ENCODE measurements at regions not wholly inside any gene's neighbourhood (a gene's known extent, or its start where the extent isn't known, plus 50 kb on each side); places are given as distances from the start of the nearest gene placed in this dataset.
"Not testable (repeated sequence)": the region's sequence is repeated elsewhere in the genome, so short reads cannot be mapped to it uniquely, and the experiment has no call there.

DNA sequence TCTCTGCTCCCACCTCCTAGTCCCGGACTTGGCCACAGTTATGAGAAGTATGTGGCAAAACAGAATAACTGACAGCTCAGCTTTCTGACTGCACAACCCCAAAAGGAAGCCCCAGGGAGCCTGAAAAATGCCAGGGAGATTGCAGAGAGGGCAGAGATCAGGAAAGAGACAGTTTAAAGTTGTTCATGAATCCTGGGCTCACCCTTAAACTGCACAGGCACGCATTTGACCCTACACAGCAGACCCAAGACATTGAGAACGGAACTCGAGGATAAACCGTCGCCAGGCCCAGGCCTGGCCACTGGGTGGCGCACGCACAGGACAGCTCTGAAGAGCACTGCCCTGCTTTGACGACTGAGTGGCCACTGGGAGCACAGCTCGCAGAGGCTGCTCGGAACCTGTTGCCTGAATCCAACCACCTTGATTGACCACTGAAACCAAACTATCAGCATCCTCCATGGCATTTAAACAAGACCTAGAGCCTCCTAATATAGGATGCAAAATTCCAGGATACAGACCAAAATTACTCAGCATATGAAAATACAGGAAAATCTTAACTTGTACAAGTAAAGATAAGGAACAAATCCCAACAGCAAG, 114.0 kb downstream of the C16orf95 start:
- peak in 1 of 2 donors; percentile 10 for DNase-seq (ENCODE audit: extremely low read depth in 1 of 2, low read depth in 1 of 2)

DNA sequence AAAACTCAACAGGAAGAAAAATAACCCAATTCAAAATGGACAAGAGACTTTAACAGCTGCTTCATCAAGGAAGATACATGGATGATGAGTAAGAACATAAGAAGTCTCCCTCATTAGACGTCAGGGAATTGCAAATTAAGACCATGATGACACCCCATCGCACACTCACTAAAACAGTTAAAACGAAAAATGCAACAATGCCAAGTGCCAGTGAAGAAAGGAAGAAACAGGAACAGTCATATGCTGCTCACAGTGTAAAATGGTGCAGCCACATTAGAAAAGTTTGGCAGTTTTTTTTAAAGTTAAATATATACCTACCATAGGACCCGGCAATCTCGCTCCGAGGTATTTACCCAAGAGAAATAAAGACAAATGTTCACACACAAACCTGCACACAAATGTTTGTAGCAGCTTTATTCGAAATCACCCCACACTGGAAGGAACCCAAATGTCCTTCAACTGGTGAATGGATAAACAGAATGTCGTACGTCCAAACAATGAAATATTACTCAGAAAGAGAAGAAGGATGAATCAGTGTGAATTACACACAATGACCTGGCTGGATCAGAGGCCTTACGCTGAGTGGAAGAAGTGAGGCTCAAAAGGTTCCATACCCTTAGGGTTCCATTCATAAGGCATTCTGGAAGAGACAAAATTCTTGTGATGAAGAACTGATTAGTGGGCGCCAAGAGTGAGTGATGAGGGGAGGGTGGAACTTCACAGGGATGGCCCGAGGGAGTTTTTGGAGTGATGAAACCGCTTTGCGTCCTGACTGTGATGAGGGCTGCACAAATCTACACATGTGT, 110.3 kb downstream of the C16orf95 start:
- no peak for DNase-seq (ENCODE audit: extremely low read depth in 1 of 2, low read depth in 1 of 2)

DNA sequence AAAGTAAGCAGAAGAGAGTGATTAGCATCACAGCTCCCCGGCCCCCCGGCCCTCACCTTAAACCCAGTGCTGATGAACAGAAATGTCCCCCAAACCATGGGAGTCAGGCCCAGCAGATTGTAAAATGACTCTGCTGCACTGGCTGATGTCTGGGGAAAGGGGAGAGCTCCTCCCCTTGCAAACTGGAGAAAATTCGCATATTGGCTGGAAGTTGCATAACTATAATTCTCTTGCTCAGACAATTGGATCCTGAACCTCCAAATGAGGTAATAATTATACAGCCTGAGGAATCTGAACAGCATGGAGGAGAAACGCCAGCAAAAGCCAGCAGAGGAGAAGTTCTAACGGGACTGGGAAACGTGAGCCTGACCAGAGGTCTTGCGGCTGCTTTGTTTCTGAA, 109.7 kb downstream of the C16orf95 start:
- DNase-seq (ENCODE audit: extremely low read depth in 1 of 2, low read depth in 1 of 2) = no peak

DNA sequence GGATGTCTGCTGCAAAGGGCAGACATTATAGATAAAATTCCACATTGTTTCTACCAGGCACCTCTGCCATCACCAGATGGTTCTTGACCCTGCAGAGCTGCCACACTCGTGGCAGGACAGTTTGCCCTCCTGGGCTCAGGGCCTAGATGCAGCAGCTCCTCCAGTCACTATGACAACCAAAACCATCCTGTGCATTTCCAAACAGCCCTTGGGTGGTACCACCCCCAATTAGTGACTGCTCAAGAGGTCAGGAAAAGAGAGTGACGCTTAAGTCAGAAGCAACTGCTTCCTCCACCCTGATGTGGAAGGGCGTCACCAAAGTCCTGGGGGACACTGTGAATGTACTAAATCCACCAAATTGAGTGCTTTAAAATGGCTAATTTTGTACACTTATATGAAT, 109.2 kb downstream of the C16orf95 start:
- DNase-seq (ENCODE audit: extremely low read depth in 1 of 2, low read depth in 1 of 2) = no peak

DNA sequence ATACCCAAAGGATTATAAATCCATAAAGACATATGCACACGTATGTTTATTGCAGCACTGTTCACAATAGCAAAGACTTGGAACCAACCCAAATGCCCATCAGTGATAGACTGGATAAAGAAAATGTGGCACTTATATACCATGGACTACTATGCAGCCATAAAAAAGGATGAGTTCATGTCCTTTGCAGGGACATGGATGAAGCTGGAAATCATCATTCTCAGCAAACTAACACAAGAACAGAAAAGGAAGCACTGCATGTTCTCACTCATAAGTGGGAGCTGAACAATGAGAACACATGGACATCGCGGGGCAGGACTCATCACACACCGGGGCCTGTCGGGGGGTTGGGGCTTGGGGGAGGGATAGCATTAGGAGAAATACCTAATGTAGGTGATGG, 108.2 kb downstream of the C16orf95 start:
- not testable (repeated sequence) for DNase-seq (ENCODE audit: extremely low read depth in 1 of 2, low read depth in 1 of 2)

DNA sequence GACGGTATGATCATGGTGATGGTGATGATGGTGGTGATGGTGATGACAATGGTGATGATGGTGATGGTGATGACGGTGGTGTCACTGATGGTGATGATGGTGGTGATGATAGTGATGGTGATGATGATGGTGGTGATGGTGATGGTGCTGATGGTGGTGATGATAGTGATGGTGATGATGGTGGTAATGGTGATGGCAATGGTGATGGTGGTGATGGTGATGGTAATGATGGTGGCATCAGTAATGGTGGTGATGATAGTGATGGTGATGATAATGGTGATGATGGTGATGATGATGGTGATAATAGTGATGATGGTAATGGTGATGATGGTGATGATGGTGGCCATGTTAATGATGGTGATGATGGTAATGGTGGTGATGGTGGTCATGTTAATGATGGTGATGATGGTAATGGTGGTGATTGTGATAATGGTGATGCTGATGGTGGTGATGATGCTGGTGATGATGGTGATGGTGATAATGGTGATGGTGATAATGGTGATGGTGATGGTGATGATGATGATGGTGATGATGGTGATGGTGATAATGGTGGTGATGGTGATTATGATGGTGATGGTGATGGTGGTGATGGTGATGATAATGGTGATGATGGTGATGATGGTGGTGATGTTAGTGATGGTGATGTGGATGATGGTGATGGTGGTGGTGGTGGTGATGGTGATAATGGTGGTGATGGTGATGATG, 107.2 kb downstream of the C16orf95 start:
- DNase-seq (ENCODE audit: extremely low read depth in 1 of 2, low read depth in 1 of 2) = no peak

DNA sequence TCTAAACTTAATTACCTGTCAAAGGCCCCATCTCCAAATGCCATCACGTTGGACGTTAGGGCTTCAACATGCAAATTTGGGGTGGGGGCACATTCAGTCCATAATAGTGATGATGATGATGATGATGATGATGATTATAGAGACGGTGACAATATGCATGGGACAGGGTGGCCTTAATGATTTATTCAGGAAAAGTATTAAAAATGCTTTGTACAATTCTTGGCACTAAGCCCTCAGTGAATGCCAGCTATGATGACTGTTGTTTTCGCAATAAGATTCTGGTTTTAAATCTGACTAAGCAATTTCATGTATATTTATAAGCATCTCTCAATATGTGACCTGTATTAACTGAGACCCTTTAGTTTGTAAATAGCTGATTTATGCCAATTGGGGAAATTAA, 106.3 kb downstream of the C16orf95 start:
- DNase-seq (ENCODE audit: extremely low read depth in 1 of 2, low read depth in 1 of 2) = no peak

DNA sequence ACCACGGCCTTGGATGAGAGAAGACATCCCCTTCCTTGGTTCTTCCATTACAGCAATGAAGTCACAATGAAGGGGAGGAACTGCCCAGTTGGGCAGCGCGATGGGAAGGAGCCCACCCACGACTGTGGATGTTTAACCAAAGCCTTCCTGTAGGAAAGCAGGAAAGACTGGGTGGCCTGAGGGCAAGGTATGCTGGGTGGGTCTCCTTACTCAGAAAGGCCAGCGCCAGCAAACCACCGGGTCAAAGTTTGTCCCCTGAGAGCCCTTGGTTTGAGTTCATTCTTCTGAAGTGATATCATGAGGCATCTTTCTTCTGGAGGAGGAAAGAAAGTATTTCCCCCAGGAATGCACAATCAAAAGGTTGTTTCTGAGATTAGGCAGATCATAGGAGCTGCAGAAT, 105.2 kb downstream of the C16orf95 start:
- DNase-seq (ENCODE audit: extremely low read depth in 1 of 2, low read depth in 1 of 2) = no peak

DNA sequence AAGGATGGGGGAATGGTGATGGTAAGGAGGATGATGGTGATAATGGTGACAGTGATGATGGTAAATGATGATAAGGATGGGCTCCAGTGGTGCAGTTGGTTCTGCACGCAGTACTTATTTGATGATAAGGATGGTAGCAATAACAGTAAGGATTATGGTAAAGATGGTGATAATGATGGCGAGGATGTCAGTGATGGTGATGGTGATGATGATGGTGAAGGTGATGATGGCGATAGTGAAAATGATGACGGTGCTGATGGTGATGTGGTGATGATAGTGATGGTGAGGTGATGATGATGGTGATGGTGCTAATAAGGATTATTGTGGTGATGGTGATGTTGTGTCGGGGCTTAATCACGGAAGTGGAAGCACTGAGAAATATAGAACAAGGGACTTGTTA, 103.7 kb downstream of the C16orf95 start:
- no peak for DNase-seq (ENCODE audit: extremely low read depth in 1 of 2, low read depth in 1 of 2)

DNA sequence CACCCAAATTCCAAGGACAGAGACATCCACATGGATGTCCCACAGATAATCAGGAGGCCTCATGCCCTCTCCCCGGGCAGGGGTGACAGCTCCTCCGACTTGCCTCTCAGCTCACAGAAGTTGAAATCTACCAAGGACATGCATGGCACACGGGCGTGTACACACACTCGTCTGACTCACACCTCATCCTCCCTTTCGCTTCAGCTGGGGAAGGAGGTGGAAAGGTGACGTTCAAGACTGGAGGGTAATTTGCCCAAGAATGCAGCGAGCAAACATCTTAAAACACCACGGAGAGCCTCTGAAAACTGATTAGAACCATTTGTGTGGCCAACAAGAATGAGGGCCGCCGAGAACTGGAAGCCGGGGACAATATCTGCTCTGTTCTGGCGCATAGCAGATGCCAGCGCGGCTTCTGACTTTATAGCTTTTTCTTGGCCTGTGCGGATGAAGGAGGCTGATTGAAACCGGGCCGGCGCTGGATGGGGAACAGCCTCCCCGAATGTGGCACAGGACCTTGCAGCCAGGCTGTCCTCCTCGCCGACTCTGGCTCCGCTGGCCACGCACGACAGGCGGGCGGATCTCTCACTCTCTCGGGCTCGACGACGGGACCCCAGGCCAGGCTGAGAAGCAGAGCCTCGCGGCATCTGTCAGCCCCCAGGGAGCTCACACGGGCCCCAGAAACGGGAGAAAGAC, 100.9 kb downstream of the C16orf95 start:
- DNase-seq (ENCODE audit: extremely low read depth in 1 of 2, low read depth in 1 of 2) = no peak

DNA sequence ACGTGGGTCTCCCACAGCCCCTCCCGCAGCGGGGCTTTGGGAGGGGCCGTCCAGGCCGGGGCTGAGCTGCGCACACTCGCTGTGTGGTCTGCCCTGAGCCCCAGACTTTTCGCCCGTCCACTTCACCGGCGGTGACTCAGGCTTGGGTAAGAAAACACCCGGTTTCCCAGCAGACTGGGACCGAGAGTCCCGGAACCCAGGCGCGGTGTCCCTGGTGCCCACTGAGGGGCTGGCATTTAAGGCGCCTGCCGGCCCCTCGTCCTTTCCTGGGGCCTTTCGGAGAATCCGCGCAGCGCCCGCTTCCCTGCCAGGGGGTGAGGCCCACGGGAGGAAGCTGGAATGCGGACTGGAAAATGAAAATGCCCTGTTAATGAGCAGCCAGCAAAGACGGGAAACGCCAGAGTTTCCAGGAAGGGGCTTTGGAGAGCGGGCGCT, 100.3 kb downstream of the C16orf95 start:
- DNase-seq (ENCODE audit: extremely low read depth in 1 of 2, low read depth in 1 of 2) = no peak

DNA sequence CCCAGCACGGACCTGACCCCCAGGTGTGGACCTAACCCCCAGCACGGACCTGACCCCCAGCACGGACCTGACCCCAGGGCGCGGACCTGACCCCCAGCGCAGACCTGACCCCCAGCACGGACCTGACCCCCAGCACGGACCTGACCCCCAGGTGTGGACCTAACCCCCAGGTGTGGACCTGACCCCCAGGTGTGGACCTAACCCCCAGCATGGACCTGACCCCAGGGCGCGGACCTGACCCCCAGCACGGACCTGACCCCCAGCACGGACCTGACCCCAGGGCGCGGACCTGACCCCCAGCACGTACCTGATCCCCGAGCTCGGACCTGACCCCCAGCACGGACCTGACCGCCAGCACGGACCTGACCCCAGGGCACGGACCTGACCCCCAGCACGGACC, 99.4 kb downstream of the C16orf95 start:
- not testable (repeated sequence) for DNase-seq (ENCODE audit: extremely low read depth in 1 of 2, low read depth in 1 of 2)

DNA sequence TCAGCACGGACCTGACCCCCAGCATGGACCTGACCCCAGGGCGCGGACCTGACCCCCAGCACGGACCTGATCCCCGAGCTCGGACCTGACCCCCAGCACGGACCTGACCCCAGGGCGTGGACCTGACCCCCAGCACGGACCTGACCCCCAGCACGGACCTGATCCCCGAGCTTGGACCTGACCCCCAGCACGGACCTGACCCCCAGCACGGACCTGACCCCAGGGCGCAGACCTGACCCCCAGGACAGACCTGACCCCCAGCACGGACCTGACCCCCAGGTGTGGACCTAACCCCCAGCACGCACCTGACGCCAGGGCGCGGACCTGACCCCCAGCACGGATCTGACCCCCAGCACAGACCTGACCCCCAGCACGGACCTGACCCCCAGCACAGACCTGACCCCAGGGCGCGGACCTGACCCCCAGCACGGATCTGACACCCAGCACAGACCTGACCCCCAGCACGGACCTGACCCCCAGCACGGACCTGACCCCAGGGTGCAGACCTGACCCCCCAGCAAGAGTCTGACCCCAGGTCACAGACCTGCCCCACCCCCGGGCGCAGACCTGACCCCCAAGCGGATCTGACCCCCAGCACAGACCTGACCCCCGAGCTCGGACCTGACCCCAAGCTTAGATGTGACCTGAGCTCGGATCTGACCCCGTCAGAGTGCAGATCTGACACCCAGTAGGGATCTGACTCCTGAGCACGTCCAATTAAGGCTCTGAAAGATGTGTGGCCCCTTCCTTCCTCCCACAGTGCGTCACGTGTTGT, 98.7 kb downstream of the C16orf95 start:
- no peak for DNase-seq (ENCODE audit: extremely low read depth in 1 of 2, low read depth in 1 of 2)

DNA sequence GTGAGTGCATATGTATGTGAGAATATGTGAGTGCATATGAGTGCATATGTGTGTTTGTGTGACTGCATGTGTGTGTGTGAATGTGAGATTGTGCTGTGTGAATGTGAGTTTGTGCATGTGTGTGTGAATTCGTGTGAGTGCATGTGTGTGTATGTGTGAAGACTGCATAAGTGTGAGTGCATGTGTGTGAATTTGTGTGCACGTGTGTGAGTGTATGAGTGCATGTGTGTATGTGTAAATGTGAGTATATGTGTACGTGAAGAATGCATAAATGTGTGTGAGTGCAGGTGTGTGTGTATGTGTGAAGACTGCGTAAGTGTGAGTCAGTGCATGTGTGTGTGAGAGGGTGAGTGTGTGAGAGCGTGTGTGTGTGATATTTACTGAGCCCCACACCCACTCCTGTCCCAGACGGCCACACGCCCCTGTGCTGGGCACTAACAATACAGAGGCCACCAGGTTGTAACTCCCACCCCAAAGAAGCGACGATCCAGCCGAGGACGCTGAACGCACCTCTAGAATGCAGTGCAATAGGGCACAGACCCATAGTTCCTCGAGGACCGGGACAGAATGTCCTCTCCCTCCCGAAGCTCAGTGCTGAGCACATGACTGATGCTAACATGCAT, 97.8 kb downstream of the C16orf95 start:
- DNase-seq (ENCODE audit: extremely low read depth in 1 of 2, low read depth in 1 of 2) = no peak

DNA sequence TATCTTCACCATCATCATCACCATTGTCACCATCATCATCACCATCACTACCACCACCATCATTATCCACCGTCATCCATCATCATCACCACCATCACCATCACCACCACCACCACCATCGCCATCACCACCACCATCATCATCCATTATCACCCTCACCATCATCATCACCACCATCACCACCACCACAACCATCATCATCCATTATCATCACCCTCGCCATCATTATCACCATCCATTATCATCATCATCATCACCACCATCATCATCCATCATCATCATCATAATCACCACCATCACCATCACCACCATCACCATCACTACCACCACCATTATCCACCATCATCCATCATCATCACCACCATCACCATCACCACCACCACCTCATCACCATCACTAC, 95.6 kb downstream of the C16orf95 start:
- no peak for DNase-seq (ENCODE audit: extremely low read depth in 1 of 2, low read depth in 1 of 2)

DNA sequence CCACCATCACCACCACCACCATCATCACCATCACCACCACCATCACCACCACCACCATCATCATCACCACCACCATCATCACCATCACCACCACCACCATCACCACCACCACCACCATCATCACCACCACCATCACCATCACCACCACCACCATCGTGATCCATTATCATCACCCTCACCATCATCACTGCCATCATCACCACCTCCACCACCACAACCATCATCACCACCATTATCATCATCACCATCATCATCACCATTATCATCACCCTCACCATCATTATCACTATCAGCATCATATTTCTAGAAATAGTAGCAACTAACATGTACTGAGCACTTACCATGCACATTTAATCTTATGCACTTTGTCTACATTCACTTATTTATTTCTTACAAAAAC, 94.9 kb downstream of the C16orf95 start:
- no peak for DNase-seq (ENCODE audit: extremely low read depth in 1 of 2, low read depth in 1 of 2)

DNA sequence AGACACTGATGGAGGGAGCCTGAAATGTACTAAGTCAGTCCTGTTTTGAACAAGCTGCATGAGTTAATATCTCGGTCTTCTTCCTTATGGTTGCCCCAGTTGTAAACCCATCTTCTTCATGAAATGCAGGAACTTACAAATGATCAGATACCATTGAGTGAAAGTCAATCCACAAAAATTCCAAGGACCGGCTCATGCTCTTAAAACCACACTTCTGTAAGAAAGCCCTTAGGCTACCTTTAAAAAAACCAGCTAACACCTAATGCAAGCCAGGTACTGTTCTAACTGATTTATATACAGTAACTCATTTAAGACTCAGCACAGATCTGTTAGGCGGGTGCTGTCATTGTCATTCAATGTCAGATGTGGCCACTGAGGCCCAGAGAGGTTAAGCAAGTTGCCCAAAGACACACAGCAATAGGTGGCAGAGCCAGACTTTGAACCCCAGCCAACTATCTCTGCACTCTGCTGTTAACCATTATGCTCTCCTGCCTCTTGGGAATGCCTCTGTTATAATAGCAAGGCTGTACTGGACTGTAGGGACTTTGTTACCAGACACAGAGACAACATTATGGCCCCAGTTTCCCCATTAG, 93.4 kb downstream of the C16orf95 start:
- no peak for DNase-seq (ENCODE audit: extremely low read depth in 1 of 2, low read depth in 1 of 2)

DNA sequence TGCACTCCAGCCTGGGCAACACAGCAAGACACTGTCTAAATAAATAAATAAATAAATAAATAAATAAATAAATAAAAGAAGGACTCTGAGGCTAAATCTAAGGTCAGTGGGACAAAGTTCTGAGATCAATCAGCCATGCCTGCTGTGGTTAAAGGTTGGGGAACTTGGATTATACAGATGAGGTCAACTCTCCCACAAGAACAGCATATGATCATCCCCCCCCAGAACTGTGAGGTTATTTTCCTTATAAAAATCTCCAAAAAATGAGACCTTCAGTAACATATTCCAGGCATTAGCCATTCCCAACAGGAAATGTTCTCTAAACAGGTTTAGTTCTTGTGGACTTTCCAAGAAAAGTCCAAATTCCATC, 90.3 kb downstream of the C16orf95 start:
- DNase-seq (ENCODE audit: extremely low read depth in 1 of 2, low read depth in 1 of 2) = no peak

DNA sequence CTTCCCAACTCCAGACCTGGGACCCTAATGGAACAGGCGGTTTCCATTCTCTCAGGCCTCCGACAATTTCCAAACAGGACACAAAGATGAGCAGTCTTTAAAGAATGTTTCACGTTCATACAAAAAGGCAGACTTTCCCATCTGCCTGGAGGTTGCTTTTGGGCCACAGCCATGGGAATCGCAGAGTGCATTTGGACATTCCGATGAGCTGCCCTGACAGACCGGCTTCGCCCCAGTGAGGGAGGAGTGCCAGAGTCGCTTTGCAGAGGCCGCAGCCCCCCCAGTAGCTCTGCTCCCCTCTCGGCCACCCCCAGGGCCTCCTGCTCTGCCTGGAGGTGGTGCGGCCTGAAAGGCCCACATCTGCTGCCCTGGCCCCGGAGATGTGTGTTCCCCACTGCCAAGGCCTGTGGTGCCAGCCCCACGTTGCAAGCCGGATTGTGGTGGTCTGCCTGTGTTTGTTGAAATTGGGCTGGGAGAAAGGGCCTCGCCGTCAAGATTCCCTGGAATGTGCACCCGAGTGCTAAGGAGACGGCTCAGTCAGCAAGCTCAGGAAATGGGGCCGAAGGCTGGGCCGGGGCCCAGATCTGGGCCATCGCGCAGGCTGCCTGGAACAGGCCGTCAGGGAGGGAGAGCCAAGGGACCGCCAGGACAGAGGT, 89.8 kb downstream of the C16orf95 start:
- no peak for DNase-seq (ENCODE audit: extremely low read depth in 1 of 2, low read depth in 1 of 2)

All from activated CD8-positive, alpha-beta memory T cell treated with anti-CD3 and anti-CD28 coated beads for 1 hour (primary cell).